Stimulated activated CD4-positive, alpha-beta T cell treated with anti-CD3 and anti-CD28 coated beads, Interleukin-15, amount 100 ng/mL, for 48 hours (primary cell): ENCODE measurements at regions not wholly inside any gene's neighbourhood (a gene's known extent, or its start where the extent isn't known, plus 50 kb on each side); places are given as distances from the start of the nearest gene placed in this dataset.
"Not testable (repeated sequence)": the region's sequence is repeated elsewhere in the genome, so short reads cannot be mapped to it uniquely, and the experiment has no call there.

Experiments
- DNase-seq, 2 donors: peaks; one replicate each; pipeline ENCODE4 v3.0.0-alpha.2; 2020; ENCODE audit warnings: low read depth in 2 of 2

DNA sequence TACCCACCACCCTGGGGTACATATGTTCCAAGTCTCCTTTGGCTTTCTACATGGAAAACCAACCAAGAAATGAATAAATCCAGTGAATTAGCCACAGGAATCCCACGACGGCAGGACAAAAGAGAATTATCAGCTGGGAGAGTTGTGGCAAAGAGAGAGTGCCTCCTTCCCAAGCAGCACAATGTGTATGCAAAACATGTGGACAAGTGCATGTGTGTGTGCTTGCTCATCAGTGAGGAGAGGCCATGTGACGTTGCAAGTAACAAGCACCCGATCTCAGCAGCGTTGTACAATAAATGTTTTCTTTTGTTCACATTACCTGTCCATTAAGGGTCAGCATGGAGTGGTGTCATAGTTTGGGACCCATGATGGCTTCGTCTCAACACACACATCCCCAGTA, 50.0 kb upstream of the EMX2 start:
- DNase-seq = no peak

DNA sequence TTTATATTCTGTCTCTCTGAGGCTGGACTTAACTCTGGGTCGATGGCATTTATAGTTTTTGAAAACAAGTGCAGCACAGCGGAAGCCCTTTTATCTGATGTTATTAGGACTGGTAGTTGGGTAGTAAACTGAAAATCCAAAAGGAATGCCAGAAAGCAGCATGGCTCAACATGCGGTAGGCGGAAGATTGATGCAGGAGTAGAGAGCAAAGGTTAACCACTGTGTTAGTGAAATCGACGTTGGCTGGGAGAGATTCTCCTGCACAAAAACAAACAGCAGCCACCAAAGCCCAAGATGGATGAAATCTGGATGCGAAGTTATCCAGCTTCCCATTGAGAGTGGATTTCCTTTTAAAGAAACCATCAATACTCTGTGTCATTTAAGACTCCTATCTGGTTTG, 54.5 kb upstream of the EMX2 start:
- no peak for DNase-seq

DNA sequence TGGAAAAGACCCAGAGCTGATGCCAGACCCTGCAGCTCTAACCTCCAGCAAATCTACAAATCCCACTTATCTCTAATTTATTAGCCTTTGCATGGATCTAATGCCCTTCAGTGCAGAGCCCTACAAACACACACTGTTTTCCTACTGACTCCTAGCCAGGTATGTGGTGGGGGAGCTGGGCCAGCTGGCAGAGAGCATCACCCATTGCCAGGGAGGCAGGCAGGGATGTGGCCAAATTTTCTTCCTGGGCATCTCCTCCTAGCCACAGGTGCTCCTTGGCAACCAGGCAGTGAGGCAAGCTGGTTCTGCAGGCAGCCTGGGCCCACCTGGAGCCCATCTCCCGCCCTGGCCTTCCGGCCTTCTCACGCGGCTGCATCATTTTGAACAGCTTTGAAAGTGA, 55.9 kb upstream of the EMX2 start:
- no peak for DNase-seq

DNA sequence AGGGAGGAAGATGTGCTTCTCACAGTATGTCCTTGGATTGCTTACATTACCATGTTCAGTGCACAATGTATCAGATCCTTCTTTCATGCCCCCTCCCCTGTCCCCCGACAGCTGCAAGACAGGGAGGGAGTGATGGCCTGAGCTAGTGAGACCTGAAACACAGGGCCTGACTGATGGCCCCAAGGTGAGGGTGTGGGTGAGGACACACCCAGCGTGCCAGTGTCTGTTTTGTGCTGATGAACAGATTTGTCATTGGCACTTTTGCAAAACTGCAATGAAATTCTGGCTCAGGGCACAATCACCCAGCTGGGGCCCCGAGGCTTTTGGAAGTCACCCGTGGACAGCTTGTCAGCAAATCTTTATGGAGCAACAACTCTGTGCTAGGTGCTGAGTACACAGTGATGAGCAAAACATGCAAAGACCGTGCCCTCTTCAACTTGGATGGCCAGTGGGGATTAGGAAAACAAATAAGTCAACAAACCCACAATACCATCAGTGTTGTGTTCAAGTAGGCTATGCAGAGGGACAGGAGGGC, 59.4 kb upstream of the EMX2 start:
- no peak for DNase-seq

DNA sequence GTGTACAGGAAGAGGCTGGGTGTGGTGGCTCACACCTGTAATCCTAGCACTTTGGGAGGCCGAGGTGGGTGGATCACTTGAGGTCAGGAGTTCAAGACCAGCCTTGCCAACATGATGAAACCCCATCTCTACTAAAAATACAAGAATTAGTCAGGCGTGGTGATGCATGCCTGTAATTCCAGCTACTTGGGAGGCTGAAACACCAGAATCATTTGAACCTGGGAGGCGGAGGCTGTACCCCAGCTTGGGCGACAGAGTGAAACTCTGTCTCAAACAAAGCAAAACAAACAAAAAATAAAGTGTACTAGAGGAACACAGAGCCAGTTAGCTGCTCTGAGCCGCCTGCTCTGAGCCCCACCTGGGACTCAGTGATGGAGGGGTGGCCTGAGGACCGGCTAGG, 61.5 kb upstream of the EMX2 start:
- not testable (repeated sequence) for DNase-seq

DNA sequence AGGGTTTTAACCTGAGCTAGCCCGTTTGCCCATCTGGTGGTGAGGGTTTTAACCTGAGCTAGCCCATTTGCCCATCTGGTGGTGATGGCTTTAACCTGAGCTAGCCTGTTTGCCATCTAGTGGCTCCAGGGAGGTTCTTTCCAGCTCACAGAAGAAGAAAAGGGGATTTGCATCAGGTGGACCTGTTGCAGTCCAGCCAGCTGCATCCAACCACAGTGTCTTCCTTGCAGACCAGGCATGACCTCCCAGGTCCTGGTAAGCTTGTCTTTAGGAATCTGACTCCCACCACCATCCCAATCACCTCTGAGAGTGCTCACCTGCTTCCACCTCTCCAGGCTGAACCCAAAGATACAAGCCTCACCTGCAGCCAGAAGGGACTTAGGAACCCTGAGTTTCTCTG, 62.4 kb upstream of the EMX2 start:
- DNase-seq = no peak

DNA sequence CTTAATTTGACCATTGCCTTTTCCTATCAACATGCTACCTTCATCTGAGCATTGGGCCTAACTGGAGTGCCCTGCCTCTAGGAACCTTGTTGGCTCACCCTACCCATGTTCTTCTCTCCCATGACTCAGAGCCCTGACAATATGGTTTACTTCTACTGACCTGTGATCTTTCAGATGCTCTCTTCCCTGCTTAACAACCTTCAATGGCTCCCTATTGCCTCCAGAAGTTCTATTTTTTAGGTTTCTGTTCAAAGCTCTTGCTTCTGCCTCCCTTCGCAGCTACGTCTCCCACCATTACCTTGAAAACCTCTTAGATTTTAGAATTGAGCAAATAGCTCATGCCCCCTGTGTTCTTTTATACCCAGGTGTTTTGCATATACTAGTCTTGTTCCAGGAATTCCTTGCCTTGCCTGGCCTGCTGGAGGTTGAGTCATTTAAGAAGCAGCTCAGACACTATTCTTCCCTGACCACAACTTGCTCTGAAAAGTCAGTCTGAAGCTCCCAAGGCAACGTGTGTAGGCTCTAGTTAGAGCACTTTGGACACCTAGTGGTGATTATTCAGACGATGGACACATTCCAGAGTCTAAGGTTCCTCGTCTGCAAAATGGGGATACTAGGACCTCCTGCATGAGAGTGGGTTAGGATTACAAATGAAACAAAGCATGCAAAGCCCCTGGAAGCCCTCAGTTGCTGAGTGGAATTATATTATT, 64.4 kb upstream of the EMX2 start:
- DNase-seq = no peak

DNA sequence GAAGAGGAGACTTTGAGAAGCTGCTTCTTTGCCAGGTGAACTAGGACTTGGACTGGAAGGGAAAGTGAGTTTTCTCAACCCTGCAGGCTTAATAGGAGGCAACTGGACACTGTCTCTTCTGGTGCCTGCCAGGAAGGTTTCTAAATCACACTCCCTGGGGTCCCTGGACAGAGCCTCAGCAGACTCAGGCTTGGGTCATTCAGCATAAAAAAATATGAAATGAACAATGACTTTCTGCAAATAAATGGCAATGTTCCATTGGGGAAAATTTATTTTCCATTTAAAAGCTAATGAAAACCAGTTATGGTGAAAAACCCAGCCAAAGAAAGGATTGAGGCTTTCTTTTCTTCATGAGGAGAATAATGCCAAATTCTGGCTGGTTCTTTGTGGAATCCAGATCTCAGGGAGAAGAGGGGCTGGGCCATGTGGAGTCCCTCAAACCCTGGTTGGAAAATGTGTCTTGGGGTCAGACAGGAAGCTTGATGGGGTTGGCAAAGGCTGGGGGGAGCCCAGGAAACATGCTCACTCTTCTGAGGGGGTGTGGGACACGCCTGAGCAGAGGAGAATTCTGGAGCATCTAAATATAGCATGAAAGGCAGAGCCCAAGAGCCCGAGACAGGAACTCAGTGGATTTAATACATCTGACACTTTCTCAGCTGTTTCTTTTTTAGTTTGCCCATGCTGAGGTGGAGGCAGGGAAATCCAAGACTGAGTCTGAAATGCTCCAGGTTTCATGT, 65.2 kb upstream of the EMX2 start:
- DNase-seq = no peak

DNA sequence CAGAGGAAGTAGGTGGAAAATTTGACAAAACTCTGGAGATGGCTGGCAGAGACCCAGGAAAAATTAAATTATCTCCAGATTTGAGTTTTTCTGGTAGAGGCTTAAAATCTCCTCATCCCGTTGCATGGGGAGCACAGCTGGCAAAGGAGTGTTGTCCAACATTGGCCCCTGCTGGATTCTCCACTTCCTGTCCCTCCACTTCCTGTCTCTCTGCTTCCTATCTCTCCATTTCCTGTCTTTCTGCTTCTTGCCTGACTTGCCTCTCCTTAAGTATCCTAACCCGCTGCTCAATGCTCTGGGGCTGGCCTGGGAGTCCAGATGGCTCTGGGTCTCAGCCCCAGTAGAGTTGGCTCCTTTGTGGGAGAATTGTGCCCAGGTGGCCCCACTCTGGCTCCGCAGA, 65.8 kb upstream of the EMX2 start:
- DNase-seq = no peak

DNA sequence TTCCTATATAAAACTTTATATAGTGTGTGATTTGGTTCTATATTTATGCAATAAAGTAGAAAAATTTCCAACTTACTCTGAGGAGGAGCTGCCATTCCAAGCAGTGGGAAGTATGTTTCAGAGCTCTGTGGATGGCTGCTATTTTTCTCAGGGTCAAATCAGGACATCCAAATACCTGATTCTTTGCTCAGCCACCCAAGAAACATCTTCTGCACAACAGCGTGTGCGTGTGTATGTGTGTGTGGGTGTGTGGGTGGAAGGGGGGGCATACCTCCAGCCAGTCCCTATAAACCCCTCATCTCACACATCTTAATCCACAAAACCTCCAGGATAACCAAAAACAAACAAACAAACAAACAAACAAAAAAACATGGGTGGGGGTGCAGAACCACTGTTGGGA, 66.3 kb upstream of the EMX2 start:
- DNase-seq = no peak

DNA sequence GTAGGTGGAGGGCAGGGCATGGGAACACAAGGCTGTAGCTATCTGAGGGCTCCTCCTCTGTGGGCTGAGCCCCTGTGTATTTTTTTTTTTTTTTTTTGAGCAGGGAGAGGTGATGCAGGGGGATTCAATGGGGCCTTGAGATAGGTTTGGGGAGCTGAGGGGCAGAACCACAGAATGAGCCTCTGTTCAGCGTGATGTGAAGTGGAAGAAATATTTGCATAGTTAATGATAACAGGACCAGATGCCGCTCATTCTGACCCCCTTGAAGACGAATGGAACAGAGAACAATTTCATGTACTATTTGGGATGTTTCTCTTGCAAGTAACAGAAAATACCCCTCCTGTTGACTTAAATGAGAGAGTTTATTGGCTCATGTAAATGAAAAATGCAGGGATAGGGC, 69.7 kb upstream of the EMX2 start:
- DNase-seq = no peak

DNA sequence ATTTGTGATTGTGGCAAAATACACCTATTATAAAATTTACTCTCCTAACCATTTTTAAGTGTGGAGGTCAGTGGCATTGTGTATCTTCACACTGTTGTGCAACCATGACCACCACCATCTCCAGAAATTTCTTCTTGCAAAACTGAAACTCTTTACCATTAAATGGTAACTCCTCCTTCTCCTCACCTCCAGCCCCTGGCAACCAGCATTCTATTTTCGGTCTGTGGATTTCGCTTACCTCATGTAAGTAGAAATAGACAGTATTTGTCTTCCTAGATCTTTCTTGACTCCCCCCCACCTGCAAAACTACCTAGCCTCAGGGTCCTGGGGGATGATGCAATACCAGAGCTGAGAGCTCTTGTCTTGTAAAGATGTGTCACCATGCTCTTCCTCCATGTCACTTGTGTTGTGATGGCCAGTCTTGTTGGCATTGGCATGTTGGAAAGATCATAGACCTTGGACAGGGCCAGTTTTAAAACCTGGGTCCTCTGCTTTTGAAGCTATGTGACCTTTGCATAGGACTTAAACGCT, 71.1 kb upstream of the EMX2 start:
- DNase-seq = no peak

DNA sequence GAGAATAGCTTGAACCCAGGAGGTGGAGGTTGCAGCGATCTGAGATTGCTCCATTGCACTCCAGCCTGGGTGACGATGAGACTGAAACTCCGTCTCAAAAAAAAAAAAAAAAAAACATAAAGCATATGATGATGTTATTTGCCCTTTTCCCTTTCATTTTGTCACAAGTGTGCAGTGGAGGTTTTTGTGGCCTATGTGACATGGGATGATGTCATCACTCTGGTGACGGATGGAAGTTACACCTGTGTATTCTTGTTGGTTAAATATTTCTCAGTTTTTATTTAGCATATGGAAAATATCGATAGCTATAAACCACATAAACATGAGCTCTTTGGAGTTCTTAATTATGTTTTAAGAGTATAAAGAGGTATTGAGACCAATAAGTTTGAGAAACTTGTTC, 71.8 kb upstream of the EMX2 start:
- no peak for DNase-seq

DNA sequence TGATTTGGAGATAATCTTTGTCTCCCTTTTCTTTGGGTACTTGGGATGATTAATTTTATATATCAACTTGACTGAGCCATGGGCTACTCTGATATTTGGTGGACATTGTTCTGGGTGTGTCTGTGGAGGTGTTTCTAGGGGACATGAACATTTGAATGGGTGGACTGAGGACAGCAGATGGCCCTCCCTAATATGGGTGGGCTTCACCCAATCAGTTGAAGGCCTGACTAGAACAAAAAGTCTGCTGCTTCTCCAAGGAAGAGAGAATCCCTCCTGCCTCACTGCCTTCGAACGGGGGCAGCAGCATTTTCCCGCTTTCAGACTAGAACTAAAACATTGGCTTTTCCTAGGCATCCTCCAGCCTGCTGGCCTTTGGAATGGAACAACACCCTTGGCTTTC, 73.9 kb upstream of the EMX2 start:
- no peak for DNase-seq

DNA sequence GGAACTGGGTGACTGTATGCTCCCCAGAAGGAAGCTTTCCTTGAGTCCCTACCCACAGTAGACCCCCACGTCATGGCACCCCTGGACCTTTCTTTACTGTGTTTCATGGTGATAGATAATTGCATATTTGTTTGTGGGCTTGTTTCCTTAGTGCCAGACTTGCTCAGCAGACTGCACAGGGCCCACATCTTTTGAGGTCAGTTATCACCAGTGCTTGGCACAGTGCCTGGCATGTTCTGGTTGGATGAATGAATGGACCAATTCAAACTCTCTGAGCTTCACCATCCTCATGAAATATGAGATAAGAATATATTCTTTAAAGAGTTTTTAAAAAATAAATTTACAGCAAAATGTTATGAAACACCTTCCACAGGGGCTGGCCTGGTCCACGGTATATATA, 78.4 kb upstream of the EMX2 start:
- DNase-seq = no peak

DNA sequence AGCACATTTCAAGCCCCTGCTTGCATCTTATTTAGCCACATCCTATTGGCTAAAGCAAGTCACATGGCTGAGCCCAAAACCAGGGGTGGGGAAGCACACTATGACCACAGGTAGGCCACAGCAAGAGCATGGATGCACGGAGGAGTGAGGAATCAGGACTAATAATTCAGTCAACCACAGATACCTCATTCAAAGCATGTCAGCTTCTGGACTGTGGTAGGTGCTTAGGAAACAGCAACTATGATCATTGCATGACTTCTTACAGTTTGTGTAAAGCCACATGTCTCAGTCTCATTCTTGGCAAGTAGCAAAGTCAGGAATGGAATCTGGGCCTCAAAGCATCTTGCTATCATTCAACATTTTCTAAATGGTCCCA, 79.0 kb upstream of the EMX2 start:
- no peak for DNase-seq

DNA sequence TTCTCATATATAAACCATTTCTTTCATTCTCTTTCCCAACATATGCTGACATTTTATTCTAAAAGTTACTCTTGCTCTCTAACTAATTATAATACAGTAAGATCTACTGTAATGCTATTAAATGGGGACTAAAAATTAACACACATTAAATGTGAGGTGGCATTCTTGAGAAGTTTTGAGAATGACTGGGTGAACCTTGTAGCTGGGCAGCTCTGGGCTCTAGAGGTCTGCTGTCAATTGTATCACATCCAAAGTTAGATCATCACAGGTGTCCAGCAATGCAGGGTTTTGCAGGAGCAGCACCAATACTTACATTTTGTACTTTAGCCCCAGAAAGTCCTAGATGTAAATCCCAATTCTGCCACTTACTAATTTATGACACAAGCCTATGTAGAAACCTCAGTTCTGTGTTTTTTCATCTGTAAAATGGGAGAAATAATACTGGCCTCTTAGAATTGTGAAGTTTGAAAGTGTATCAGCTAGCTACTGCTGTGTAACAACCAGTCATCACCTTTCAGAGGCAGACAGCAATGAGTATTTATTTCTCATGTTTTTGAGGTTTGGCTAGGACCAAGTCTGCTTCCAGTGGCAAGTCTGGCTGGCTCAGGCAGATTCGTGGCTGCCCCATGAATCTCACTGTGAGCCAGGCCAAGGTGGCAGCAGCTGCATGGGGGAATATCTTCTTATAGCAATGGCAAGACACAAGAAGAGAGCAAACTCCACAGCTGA, 79.6 kb upstream of the EMX2 start:
- no peak for DNase-seq

DNA sequence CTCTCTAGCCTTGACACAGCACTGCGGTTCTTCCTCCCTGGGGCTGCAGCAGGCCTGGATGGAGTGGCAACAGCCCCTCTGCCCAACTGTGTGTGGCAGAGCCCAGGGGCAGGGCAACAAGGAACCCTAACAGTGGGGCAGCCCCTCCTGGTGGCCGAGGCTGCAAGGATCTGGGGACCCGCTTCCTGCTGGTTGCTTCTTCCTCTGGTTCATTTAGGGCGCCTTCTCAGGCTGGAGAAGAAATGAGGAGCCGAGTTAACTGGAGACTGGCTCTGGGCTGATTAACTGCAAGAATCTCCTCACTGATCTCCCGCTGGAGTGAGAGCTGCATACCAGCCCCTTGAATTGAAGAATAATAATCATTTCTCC, 80.1 kb upstream of the EMX2 start:
- DNase-seq = no peak

DNA sequence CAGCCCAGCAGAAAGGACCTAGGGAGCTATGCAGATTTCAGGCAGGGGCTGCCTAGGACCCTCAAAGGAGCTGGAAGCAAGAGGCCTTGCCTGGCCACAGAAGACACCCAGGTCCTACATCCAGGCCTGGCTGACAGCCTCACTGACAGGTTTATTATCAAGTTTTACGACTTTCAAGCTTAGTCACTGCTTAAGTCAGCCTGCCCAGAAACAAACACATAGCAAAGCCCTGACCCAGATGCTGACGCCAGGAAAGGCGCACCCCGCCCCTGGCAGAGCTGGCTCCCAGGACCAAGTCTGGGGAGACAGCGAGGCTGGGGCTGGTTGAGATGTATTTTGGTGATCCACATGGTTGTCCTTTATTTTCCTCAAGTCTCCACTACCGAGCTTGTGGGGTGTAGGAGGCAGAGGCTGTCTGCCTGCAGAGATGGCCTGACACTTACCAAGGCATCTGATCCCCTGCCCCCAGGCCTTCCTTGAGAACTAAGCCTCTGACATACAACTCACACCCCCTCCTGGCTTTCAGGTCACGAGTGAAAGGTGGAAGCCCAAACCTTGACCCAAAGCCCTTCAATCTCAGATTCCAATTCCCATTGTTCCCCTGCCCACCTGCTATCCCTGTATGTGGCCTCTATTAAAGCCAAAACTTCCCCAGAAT, 80.7 kb upstream of the EMX2 start:
- DNase-seq = no peak

DNA sequence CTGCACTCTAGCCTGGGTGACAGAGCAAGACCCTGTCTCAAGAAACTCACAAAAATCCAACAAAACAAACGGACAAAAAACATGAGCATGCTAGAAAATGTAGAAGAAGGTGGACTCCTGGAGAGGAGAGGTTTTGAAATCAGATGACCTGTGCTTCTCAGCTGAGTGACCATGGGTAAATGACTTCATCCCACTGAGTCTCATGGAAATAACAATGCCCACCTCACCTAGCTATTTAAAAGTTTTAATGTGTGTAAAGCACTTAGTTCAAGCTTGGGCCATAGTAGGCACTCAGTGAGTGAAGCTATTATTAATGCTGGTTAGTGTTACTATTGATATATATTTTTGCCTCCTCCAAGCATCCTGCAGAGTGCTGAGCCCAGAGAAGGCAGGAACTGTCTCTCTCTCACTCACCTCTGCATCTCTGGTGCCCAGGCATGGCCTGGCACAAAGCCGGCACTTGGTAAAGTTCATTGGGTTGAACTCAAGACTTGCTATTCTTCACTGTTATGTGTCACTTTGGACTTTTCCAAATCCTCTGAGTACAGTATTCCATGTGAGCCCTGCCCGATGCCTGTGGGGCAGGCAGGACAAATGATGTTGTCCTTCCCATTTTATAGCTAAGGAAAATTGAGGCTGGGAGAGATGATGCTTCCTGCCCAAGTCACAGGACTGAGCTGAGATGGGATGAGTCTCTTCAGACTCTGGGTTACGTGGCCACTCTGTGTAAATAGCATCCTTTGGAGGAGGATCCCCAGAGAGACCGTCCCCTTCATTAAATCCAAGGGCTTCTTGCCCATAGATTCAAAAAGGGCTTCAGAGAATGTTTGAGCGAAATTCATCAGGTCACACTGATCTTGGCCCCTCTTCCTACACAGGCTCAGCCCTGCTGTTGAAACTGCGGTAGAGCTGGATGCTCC, 81.4 kb upstream of the EMX2 start:
- no peak for DNase-seq

DNA sequence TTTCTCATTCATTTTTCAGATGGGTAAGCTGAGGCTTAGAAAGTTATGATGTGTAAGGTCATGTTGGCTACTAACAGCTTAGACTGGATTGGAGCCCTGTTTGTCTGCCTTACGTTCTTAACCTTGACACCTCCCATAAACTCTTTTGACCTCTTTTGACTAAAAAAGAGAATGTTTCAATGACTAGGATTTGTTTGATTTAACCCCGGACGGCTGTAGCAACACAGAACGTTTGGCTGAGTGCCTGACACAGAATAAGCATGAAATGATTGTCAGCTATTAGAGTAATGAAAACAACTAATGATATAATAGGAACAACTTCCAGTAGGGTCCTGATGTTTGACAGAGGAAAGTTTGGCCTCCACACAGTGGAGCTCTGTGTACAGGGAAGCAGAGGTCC, 83.3 kb upstream of the PDZD8 start:
- DNase-seq = no peak
